ENCODE measurements at regions not wholly inside any gene's neighbourhood (a gene's known extent, or its start where the extent isn't known, plus 50 kb on each side); places are given as distances from the start of the nearest gene placed in this dataset.

- peak; percentile 88 for TF ChIP-seq CTCF (IDR thresholded peaks at IDR 0.05; ENCODE audit: low read depth, low read length)
- no peak for TF ChIP-seq EZH2phosphoT487 (IDR thresholded peaks at IDR 0.05; ENCODE audit: low read depth)
These were observed 1029.1 kb upstream of the KLHL29 start for GRCh38 chr2:22355816-22356433.
